H1 (cell line): ENCODE measurements at regions not wholly inside any gene's neighbourhood (a gene's known extent, or its start where the extent isn't known, plus 50 kb on each side); places are given as distances from the start of the nearest gene placed in this dataset.

Experiments
- CTCF ChIA-PET: fragments of 300-600 bp; sonication (Branson Sonifier 250); formaldehyde crosslinking; loops from one replicate; lab custom pipeline; 2021; ENCODE audit not compliant: partially characterized antibody; lab: Charles Lee
- POLR2A ChIA-PET: fragments of 300-600 bp; sonication (Branson Sonifier 250); formaldehyde crosslinking; loops from one replicate; lab custom pipeline; 2021; ENCODE audit warnings: inconsistent platforms; ENCODE audit not compliant: partially characterized antibody; lab: Charles Lee
- DNase-seq, 2 experiments: peaks; one replicate each; pipeline versions ENCODE4 v3.0.0 to v3.0.0-alpha.2; 2010 to 2022; ENCODE audit warnings: low spot score in 2 of 2, low read depth in 1 of 2, mixed read lengths in 1 of 2
- FAIRE-seq: peaks from 2 replicates; lab custom pipeline; 2011; peaks lifted over from hg19 to GRCh38; lab: Jason Lieb, UNC
- H2AFZ ChIP-seq: 2 replicates; pipeline ENCODE4 v1.8.1; 2012; ENCODE audit warnings: low read length, inconsistent platforms
- H2AK5ac ChIP-seq: 2 replicates; pipeline ENCODE4 v1.6.1; 2013; ENCODE audit warnings: low read depth, low read length
- H2BK120ac ChIP-seq: replicated peaks from 2 replicates; pipeline ENCODE3; 2013; ENCODE audit warnings: low read depth, low read length, inconsistent platforms
- H2BK12ac ChIP-seq: 2 replicates; pipeline ENCODE4 v1.6.1; 2013; ENCODE audit warnings: low read depth, low read length
- H2BK15ac ChIP-seq: 2 replicates; pipeline ENCODE4 v1.6.1; 2013; ENCODE audit warnings: low read length
- H2BK20ac ChIP-seq: 2 replicates; pipeline ENCODE4 v1.6.1; 2013; ENCODE audit warnings: low read length
- H2BK5ac ChIP-seq: 2 replicates; pipeline ENCODE4 v1.6.1; 2013; ENCODE audit warnings: low read depth, low read length
- H3K14ac ChIP-seq: 2 replicates; pipeline ENCODE4 v1.6.1; 2013; ENCODE audit warnings: inconsistent platforms; ENCODE audit not compliant: insufficient read length
- H3K18ac ChIP-seq: 2 replicates; pipeline ENCODE4 v1.6.1; 2013; ENCODE audit warnings: low read length; ENCODE audit errors: extremely low read depth
- H3K23ac ChIP-seq: 2 replicates; pipeline ENCODE4 v1.6.1; 2013; ENCODE audit warnings: inconsistent platforms; ENCODE audit not compliant: insufficient read length
- H3K23me2 ChIP-seq: 2 replicates; pipeline ENCODE4 v1.6.1; 2013; ENCODE audit warnings: low read depth, low read length
- H3K27ac ChIP-seq: 2 replicates; pipeline ENCODE4 v1.6.1; 2011; ENCODE audit warnings: low read depth, low read length, inconsistent platforms
- H3K27me3 ChIP-seq, 4 experiments: replicated peaks in 1 of 4; 1 replicate in 1 of 4; 2 replicates in 3 of 4; pipeline versions ENCODE4 v1.6.1 to v1.8.1; 2011 to 2013; ENCODE audit warnings: low read length in 3 of 4, mild to moderate bottlenecking in 3 of 4, inconsistent platforms in 2 of 4, mixed read lengths in 2 of 4, moderate library complexity in 1 of 4; ENCODE audit not compliant: control insufficient read depth in 3 of 4, insufficient read depth in 3 of 4; ENCODE audit errors: extremely low read depth in 1 of 4
- H3K36me3 ChIP-seq, 4 experiments: 2 replicates each; pipeline versions ENCODE4 v1.6.1 to v1.8.1; 2011 to 2013; ENCODE audit warnings: mild to moderate bottlenecking in 4 of 4, low read length in 3 of 4, moderate library complexity in 2 of 4, control low read depth in 1 of 4, inconsistent platforms in 1 of 4; ENCODE audit not compliant: insufficient read depth in 4 of 4, control insufficient read depth in 2 of 4
- H3K4ac ChIP-seq: replicated peaks from 2 replicates; pipeline ENCODE3; 2013; ENCODE audit warnings: low read length, low read depth, mixed read lengths, inconsistent platforms; ENCODE audit not compliant: insufficient read length
- H3K4me1 ChIP-seq, 4 experiments: replicated peaks in 1 of 4; 1 replicate in 1 of 4; 2 replicates in 3 of 4; pipeline versions ENCODE4 v1.6.1 to v1.8.1; 2011 to 2013; ENCODE audit warnings: low read length in 3 of 4, inconsistent platforms in 2 of 4, mixed read lengths in 1 of 4; ENCODE audit not compliant: insufficient read depth in 4 of 4, control insufficient read depth in 3 of 4
- H3K4me2 ChIP-seq, 2 experiments: 2 replicates each; pipeline versions ENCODE4 v1.6.1 to v1.8.1; 2011 to 2013; ENCODE audit warnings: low read depth in 2 of 2, low read length in 2 of 2, control low read depth in 1 of 2, inconsistent platforms in 1 of 2, mild to moderate bottlenecking in 1 of 2; ENCODE audit not compliant: insufficient read depth in 1 of 2
- H3K4me3 ChIP-seq, 4 experiments: fragments of 200-600, 300-600 bp in 1 of 4; sonication (generic), shearing (Covaris generic), sonication (Bioruptor Twin) in 1 of 4; 2 replicates each; pipeline versions ENCODE4 v1.5.1 to v1.8.1; 2011 to 2016; ENCODE audit warnings: low read length in 4 of 4, low read depth in 3 of 4, control low read depth in 2 of 4, inconsistent platforms in 2 of 4, mild to moderate bottlenecking in 2 of 4, mixed read lengths in 1 of 4, moderate library complexity in 1 of 4; ENCODE audit not compliant: insufficient read depth in 2 of 4; ENCODE audit errors: extremely low read depth in 1 of 4
- H3K56ac ChIP-seq: replicated peaks from 2 replicates; pipeline ENCODE3; 2013; ENCODE audit warnings: low read depth, mild to moderate bottlenecking, mixed read lengths, low read length, inconsistent platforms; ENCODE audit not compliant: insufficient read length
- H3K79me1 ChIP-seq: 2 replicates; pipeline ENCODE4 v1.6.1; 2013; ENCODE audit warnings: low read depth, low read length, control low read depth
- H3K79me2 ChIP-seq, 2 experiments: 2 replicates each; pipeline versions ENCODE4 v1.6.1 to v1.8.1; 2012 to 2013; ENCODE audit warnings: low read length in 2 of 2, mild to moderate bottlenecking in 2 of 2, inconsistent platforms in 1 of 2; ENCODE audit not compliant: insufficient read depth in 2 of 2, control insufficient read depth in 1 of 2
- H3K9ac ChIP-seq, 4 experiments: replicated peaks in 1 of 4; 1 replicate in 1 of 4; 2 replicates in 3 of 4; pipeline versions ENCODE4 v1.6.1 to v1.8.1; 2011 to 2013; ENCODE audit warnings: low read depth in 3 of 4, low read length in 3 of 4, control low read depth in 2 of 4, mild to moderate bottlenecking in 2 of 4, moderate library complexity in 2 of 4, inconsistent platforms in 1 of 4; ENCODE audit errors: extremely low read depth in 1 of 4
- H3K9me3 ChIP-seq, 2 experiments: 2 replicates each; pipeline versions ENCODE4 v1.6.1 to v1.8.1; 2012 to 2013; ENCODE audit warnings: mild to moderate bottlenecking in 2 of 2, moderate library complexity in 2 of 2, control low read depth in 1 of 2, inconsistent platforms in 1 of 2, low read depth in 1 of 2, low read length in 1 of 2, mixed read lengths in 1 of 2; ENCODE audit not compliant: insufficient read depth in 2 of 2
- H4K20me1 ChIP-seq, 2 experiments: replicated peaks in 1 of 2; 2 replicates each; pipeline versions ENCODE3 to v1.8.1; 2011 to 2013; ENCODE audit warnings: inconsistent platforms in 2 of 2, low read length in 2 of 2, mild to moderate bottlenecking in 1 of 2; ENCODE audit not compliant: insufficient read depth in 2 of 2, control insufficient read depth in 1 of 2
- H4K5ac ChIP-seq: 2 replicates; pipeline ENCODE4 v1.6.1; 2013; ENCODE audit warnings: low read length, low read depth, mixed read lengths, inconsistent platforms; ENCODE audit not compliant: insufficient read length
- H4K8ac ChIP-seq: 2 replicates; pipeline ENCODE4 v1.8.0; 2013; ENCODE audit warnings: mild to moderate bottlenecking, moderate library complexity, low read length, inconsistent platforms; ENCODE audit not compliant: insufficient read depth; ENCODE audit errors: extremely low read depth
- H4K91ac ChIP-seq: replicated peaks from 2 replicates; pipeline ENCODE3; 2013; ENCODE audit warnings: low read length, mixed read lengths, inconsistent platforms; ENCODE audit not compliant: insufficient read length
- BCL11A ChIP-seq, 2 experiments: IDR thresholded peaks; one replicate each; pipeline ENCODE4 v1.6.1; 2011; ENCODE audit warnings: low read depth in 2 of 2, low read length in 2 of 2, mild to moderate bottlenecking in 2 of 2
- EGR1 ChIP-seq: IDR thresholded peaks from 2 replicates; pipeline ENCODE4 v1.6.1; 2011; ENCODE audit warnings: low read depth, low read length, borderline replicate concordance
- EP300 ChIP-seq, 2 experiments: IDR thresholded peaks; 1 replicate in 1 of 2; 2 replicates in 1 of 2; pipeline ENCODE4 v1.6.1; 2011 to 2012; ENCODE audit warnings: low read depth in 2 of 2, low read length in 2 of 2, mild to moderate bottlenecking in 2 of 2, borderline replicate concordance in 1 of 2, inconsistent platforms in 1 of 2, moderate library complexity in 1 of 2
- GTF2F1 ChIP-seq: IDR thresholded peaks from 2 replicates; pipeline ENCODE4 v1.6.1; 2012; ENCODE audit warnings: low read depth, low read length, improper control_type of control experiment, borderline replicate concordance
- RFX5 ChIP-seq: IDR thresholded peaks from 2 replicates; pipeline ENCODE4 v1.6.1; 2011; ENCODE audit warnings: low read depth, low read length, improper control_type of control experiment, borderline replicate concordance
- SIN3A ChIP-seq, 2 experiments: IDR thresholded peaks in 1 of 2; conservative IDR thresholded peaks in 1 of 2; 2 replicates each; pipeline ENCODE4 v1.6.1; 2011 to 2012; ENCODE audit warnings: low read length in 2 of 2, improper control_type of control experiment in 1 of 2, low read depth in 1 of 2, mild to moderate bottlenecking in 1 of 2
- SIRT6 ChIP-seq: IDR thresholded peaks from one replicate; pipeline ENCODE4 v1.7.1; 2012; ENCODE audit warnings: low read length, inconsistent platforms
- SIX5 ChIP-seq: IDR thresholded peaks from 2 replicates; pipeline ENCODE4 v1.6.1; 2011; ENCODE audit warnings: mild to moderate bottlenecking, low read depth, low read length
- SP1 ChIP-seq: IDR thresholded peaks from 2 replicates; pipeline ENCODE4 v1.6.1; 2011; ENCODE audit warnings: low read depth, low read length
- WGBS, 2 experiments: shearing (Covaris generic) in 1 of 2; methylation state at CpG; one replicate each; pipeline versions ENCODE4 v1.1.6 to v1.1.7; 2013 to 2015; ENCODE audit warnings: low lambda C conversion rate in 2 of 2, mixed read lengths in 2 of 2, inconsistent platforms in 1 of 2, low coverage in 1 of 2, missing lambda C conversion rate in 1 of 2; ENCODE audit not compliant: insufficient replicate concordance in 2 of 2, insufficient coverage in 1 of 2, insufficient read length in 1 of 2; ENCODE audit errors: extremely low coverage in 1 of 2, missing lambda C conversion rate in 1 of 2; 5-methylcytosine and 5-hydroxymethylcytosine counted together
- TF ChIP-seq, protein P1 (sequence below), 3 experiments: IDR thresholded peaks; 1 replicate in 2 of 3; 2 replicates in 1 of 3; pipeline versions ENCODE4 v1.5.1 to v1.6.1; 2011; ENCODE audit warnings: low read length in 3 of 3, mild to moderate bottlenecking in 3 of 3, inconsistent platforms in 2 of 3, low read depth in 1 of 3, moderate library complexity in 1 of 3; ENCODE audit not compliant: insufficient read depth in 1 of 3; ENCODE audit errors: control extremely low read depth in 1 of 3

DNA sequence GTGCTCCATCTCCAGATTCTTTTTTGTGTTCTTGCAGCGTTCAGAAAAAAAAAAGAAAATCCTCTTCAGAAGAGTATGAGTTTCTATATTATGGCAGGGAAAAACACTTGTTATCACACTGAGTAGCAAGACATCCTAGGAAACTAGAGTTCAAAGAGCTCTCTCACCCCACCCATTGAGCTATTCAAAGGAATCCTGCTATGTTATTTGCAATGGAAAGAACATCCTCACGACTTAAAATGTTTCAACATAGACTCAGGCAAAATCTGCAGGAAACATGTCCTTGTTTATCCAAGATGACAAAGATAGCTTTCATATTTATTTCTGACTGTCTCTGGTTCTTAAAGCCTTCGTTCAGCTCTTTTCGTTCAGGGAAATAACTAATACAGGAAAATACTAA lies 331.6 kb upstream of the ANO5 start:
- FAIRE-seq (no peak), DNase-seq (no peak)
- no peak overlapping the region for H2AK5ac ChIP-seq
- no peak overlapping the region for H3K4me3 ChIP-seq
- H3K27ac ChIP-seq, result no peak overlapping the region
- no peak overlapping the region for H2AFZ ChIP-seq
- no peak overlapping the region for H4K8ac ChIP-seq
- ChIA-PET POLR2A (interaction anchor here (0.6 kb wide), 1 partner anchor 66 kb away, joined by 5 read pairs; no protein-coding TSS in a partner anchor), CTCF (interaction anchor here (0.7 to 1.0 kb wide), 3 partner anchors 11 to 310 kb away, joined by 3 to 5 read pairs (median 3); no protein-coding TSS in a partner anchor)
- H3K4ac ChIP-seq, result no peak overlapping the region
- no peaks in the 10 kb centered on the region for H3K79me1 ChIP-seq
- no peaks in the 10 kb centered on the region for H3K4me1 ChIP-seq
- no peak overlapping the region for H3K18ac ChIP-seq
- no peak overlapping the region for H3K9ac ChIP-seq
- no peaks in the 10 kb centered on the region for H4K20me1 ChIP-seq
- H2BK20ac ChIP-seq, result no peak overlapping the region
- H3K23me2 ChIP-seq, result no peaks in the 10 kb centered on the region
- H2BK120ac ChIP-seq, result no peak overlapping the region
- peaks cover 0 to 7% (median 2%) of the 10 kb centered on the region in 4 experiments; a peak in 2 of 7 replicates for H3K27me3 ChIP-seq
- no peak for TF ChIP-seq EGR1
- TF ChIP-seq, protein P1, sequence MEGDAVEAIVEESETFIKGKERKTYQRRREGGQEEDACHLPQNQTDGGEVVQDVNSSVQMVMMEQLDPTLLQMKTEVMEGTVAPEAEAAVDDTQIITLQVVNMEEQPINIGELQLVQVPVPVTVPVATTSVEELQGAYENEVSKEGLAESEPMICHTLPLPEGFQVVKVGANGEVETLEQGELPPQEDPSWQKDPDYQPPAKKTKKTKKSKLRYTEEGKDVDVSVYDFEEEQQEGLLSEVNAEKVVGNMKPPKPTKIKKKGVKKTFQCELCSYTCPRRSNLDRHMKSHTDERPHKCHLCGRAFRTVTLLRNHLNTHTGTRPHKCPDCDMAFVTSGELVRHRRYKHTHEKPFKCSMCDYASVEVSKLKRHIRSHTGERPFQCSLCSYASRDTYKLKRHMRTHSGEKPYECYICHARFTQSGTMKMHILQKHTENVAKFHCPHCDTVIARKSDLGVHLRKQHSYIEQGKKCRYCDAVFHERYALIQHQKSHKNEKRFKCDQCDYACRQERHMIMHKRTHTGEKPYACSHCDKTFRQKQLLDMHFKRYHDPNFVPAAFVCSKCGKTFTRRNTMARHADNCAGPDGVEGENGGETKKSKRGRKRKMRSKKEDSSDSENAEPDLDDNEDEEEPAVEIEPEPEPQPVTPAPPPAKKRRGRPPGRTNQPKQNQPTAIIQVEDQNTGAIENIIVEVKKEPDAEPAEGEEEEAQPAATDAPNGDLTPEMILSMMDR (IDR thresholded peaks at IDR 0.05; ENCODE audit: control extremely low read depth in 1 of 3, insufficient read depth in 1 of 3, low read depth in 1 of 3, low read length in 3 of 3), result no peak
- TF ChIP-seq RFX5, result no peak
- no peak for TF ChIP-seq SIN3A (conservative IDR thresholded peaks at IDR 0.05 in 1 of 2, IDR thresholded peaks at IDR 0.05 in 1 of 2; ENCODE audit: low read depth in 1 of 2, low read length in 2 of 2)
- TF ChIP-seq SP1, result no peak
- TF ChIP-seq GTF2F1, result no peak
- no peak for TF ChIP-seq BCL11A (IDR thresholded peaks at IDR 0.05; ENCODE audit: low read depth in 2 of 2, low read length in 2 of 2)
- no peak for TF ChIP-seq SIX5
- no peak for TF ChIP-seq EP300 (IDR thresholded peaks at IDR 0.05; ENCODE audit: borderline replicate concordance in 1 of 2, low read depth in 2 of 2, low read length in 2 of 2)
- TF ChIP-seq SIRT6, result no peak
- no peak overlapping the region for H2BK5ac ChIP-seq
- H3K23ac ChIP-seq, result no peak overlapping the region
- no peak overlapping the region for H3K56ac ChIP-seq
- no peaks in the 10 kb centered on the region for H3K79me2 ChIP-seq
- H2BK15ac ChIP-seq, result no peak overlapping the region
- no peaks in the 10 kb centered on the region for H3K9me3 ChIP-seq
- no peak overlapping the region for H4K5ac ChIP-seq
- no peak overlapping the region for H2BK12ac ChIP-seq
- peak overlapping the region in 1 of 2 experiments; percentile 9; a peak in 1 of 4 replicates for H3K4me2 ChIP-seq
- H3K14ac ChIP-seq, result no peak overlapping the region
- H4K91ac ChIP-seq, result no peak overlapping the region
- no peaks in the 10 kb centered on the region for H3K36me3 ChIP-seq
- 10% methylated on average over 4 of the region's 4 CpGs; no CpG with 5 or more reads in 1 of the 2 experiments for WGBS, 2 experiments
